HL-60 (cell line): ENCODE measurements at regions not wholly inside any gene's neighbourhood (a gene's known extent, or its start where the extent isn't known, plus 50 kb on each side); places are given as distances from the start of the nearest gene placed in this dataset.
"Not testable (repeated sequence)": the region's sequence is repeated elsewhere in the genome, so short reads cannot be mapped to it uniquely, and the experiment has no call there.

Experiments
- DNase-seq, 2 experiments: peaks; one replicate each; pipeline ENCODE4 v3.0.0-alpha.2; 2010 to 2020; ENCODE audit warnings: low read depth in 1 of 2, low spot score in 1 of 2
- H3K27ac ChIP-seq: fragments of 250-450 bp; sonication (Bioruptor Pico); replicated peaks from 2 replicates; pipeline ENCODE4 v1.5.1; 2020; ENCODE audit warnings: mild to moderate bottlenecking, moderate library complexity
- H3K27me3 ChIP-seq: fragments of 250-450 bp; sonication (Bioruptor Pico); 2 replicates; pipeline ENCODE4 v1.5.1; 2021; ENCODE audit warnings: mild to moderate bottlenecking, moderate library complexity; ENCODE audit not compliant: insufficient read depth, poor library complexity, severe bottlenecking
- H3K4me3 ChIP-seq: replicated peaks from 2 replicates; pipeline ENCODE4 v1.5.1; 2011; ENCODE audit warnings: mild to moderate bottlenecking, control low read depth, low read length; ENCODE audit not compliant: insufficient read depth
- CTCF ChIP-seq: IDR thresholded peaks from one replicate; pipeline ENCODE4 v1.5.1; 2011; ENCODE audit warnings: low read length, control low read depth, inconsistent platforms; ENCODE audit not compliant: insufficient read depth
- GABPA ChIP-seq: IDR thresholded peaks from 2 replicates; pipeline ENCODE4 v1.6.1; 2012; ENCODE audit warnings: low read depth
- POLR2AphosphoS5 ChIP-seq: IDR thresholded peaks from 2 replicates; pipeline ENCODE4 v1.6.1; 2012; ENCODE audit warnings: low read depth
- REST ChIP-seq: IDR thresholded peaks from 2 replicates; pipeline ENCODE4 v1.6.1; 2012; ENCODE audit warnings: low read depth; ENCODE audit not compliant: insufficient replicate concordance
- SPI1 ChIP-seq: IDR thresholded peaks from 2 replicates; pipeline ENCODE4 v1.6.1; 2012; ENCODE audit warnings: low read depth, mild to moderate bottlenecking, borderline replicate concordance

DNA sequence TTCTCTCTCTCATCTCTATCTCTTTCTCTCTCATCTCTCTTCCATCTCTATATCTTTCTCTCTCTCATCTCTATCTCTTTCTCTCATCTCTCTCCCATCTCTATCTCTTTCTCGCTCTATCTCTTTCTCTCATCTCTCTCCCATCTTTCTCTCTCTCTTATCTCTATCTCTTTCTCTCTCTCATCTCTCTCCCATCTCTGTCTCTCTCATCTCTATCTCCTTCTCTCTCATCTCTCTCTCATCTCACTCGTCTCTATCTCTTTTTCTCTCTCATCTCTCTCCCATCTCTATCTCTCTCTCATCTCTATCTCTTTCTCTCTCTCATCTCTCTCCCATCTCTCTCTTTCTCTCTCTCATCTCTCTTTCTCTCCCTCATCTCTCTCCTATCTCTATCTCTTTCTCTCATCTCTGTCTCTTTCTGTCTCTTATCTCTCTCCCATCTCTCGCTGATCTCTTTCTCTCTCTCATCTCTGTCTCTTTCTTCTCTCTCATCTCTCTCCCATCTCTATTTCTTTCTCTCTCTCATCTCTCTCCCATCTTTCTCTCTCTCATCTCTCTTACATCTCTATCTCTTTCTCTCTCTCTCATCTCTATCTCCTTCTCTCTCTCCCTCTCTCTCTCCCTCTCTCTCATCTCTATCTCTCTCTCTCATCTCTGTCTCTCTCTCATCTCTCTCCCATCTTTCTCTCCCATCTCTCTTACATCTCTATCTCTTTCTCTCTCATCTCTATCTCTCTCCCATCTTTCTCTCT is 388.7 kb downstream of the NPHP4 start:
- no peak for DNase-seq
- Histone ChIP-seq H3K27me3 (no peaks in the 10 kb centered on the region), H3K4me3 (no peak overlapping the region), H3K27ac (no peak overlapping the region)
- TF ChIP-seq POLR2AphosphoS5 (no peak), REST (no peak), GABPA (no peak), SPI1 (no peak), CTCF (no peak)

DNA sequence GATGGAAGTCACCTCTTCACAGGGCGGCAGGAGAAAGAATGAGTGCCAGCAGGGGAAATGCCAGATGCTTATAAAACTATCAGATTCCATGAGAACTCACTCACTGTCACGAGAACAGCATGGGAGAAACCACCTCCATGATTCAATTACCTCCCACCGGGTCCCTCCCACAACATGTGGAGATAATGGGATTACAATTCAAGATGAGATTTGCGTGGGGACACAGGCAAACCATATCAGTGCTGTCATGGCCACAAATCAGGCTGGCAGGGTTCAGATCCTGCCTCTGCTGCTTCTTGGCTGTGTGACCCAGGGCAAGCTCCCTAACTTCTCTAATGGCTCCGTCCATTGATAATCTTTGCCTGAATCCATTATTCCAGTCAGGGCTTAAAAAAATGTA is 389.5 kb downstream of the NPHP4 start:
- H3K27me3 ChIP-seq, H3K27ac ChIP-seq, DNase-seq, H3K4me3 ChIP-seq: not testable (repeated sequence)

DNA sequence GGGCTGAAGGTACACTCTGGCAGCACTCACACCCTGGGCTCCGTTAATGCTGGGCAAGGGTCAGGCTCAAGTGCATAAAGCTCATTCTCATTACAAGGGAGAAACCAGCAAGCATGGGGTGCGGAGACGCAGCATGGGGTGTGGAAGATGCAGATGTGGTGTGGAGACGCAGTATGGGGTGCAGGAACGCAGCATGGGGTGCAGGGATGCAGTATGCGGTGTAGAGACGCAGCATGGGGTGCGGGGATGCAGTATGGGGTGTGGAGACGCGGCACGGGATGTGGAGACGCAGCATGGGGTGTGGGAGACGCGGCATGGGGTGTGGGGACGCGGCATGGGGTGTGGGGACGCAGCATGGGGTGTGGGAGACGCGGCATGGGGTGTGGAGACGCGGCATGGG is 390.7 kb downstream of the NPHP4 start:
- no peak overlapping the region for H3K4me3 ChIP-seq
- TF ChIP-seq POLR2AphosphoS5: no peak
- TF ChIP-seq SPI1: no peak
- no peak for TF ChIP-seq CTCF
- no peak for TF ChIP-seq GABPA
- no peak for TF ChIP-seq REST
- no peak overlapping the region for H3K27ac ChIP-seq
- H3K27me3 ChIP-seq: no peaks in the 10 kb centered on the region
- no peak for DNase-seq

DNA sequence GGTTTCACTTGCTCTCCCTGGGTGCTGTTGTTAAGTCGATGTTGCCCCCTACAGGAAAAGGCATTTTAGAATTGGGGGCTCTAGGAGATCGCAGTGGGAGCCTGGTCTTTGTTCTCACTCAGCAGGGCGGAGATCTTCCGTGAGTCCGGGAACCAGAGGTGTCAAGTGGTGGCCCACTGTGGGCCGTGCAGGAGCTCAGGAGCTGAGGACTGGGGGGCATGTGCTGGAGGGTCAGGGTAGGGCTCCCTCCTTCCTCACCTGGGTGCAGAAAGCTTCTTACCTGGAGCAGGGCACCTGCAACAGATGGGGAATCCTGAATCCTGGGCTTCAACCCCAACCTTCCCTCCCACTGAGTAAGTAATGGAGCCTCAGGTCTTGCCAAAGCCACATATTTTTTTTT is 392.7 kb downstream of the NPHP4 start:
- TF ChIP-seq POLR2AphosphoS5: no peak
- TF ChIP-seq GABPA: no peak
- TF ChIP-seq SPI1: no peak
- TF ChIP-seq REST: no peak
- TF ChIP-seq CTCF: no peak
- H3K27me3 ChIP-seq: no peaks in the 10 kb centered on the region
- H3K4me3 ChIP-seq: no peak overlapping the region
- H3K27ac ChIP-seq: no peak overlapping the region
- DNase-seq: no peak
